Activated CD8-positive, alpha-beta memory T cell treated with anti-CD3 and anti-CD28 coated beads, Interleukin-2, amount 10 ng/mL, durations not matched to agents 7 days and 5 days (primary cell): ENCODE measurements at regions not wholly inside any gene's neighbourhood (a gene's known extent, or its start where the extent isn't known, plus 50 kb on each side); places are given as distances from the start of the nearest gene placed in this dataset.
A peak's percentile ranks its signal among the peaks of the same experiment; 100 is the strongest.
"Not testable (repeated sequence)": the region's sequence is repeated elsewhere in the genome, so short reads cannot be mapped to it uniquely, and the experiment has no call there.

Experiments used
- ATAC-seq: fragments of 150-1000 bp; cut with Tn5 transposase; one replicate; pipeline ENCODE4 v1.10.0; 2021; ENCODE audit warnings: moderate library complexity
- CTCF ChIA-PET: fragments of 350-600 bp; sonication (Branson Sonifier 250); formaldehyde crosslinking; loops from one replicate; lab custom pipeline; 2021; ENCODE audit warnings: antibody characterized with exemption; lab: Charles Lee
- DNase-seq: peaks from one replicate; pipeline ENCODE4 v3.0.0-alpha.2; 2020
- H3K27ac Mint-ChIP-seq: one replicate; pipeline ENCODE4 v1.8.0; 2021; ENCODE audit warnings: mild to moderate bottlenecking, mixed read lengths
- H3K27me3 Mint-ChIP-seq: one replicate; pipeline ENCODE4 v1.8.0; 2021; ENCODE audit warnings: mixed read lengths
- H3K36me3 Mint-ChIP-seq: one replicate; pipeline ENCODE4 v1.8.0; 2021; ENCODE audit warnings: mild to moderate bottlenecking, mixed read lengths
- H3K4me1 Mint-ChIP-seq: one replicate; pipeline ENCODE4 v1.8.0; 2021; ENCODE audit warnings: mixed read lengths
- H3K4me3 Mint-ChIP-seq: one replicate; pipeline ENCODE4 v1.8.0; 2021; ENCODE audit warnings: mild to moderate bottlenecking, moderate library complexity, mixed read lengths
- H3K9me3 Mint-ChIP-seq: one replicate; pipeline ENCODE4 v1.8.0; 2022; ENCODE audit warnings: low read depth, mixed read lengths
- microRNA-seq: library from miRNA; unstranded; fragments of <30 nt; microRNA quantifications from one replicate; pipeline ENCODE4 v1.2.0, GENCODE V29; 2022

DNA sequence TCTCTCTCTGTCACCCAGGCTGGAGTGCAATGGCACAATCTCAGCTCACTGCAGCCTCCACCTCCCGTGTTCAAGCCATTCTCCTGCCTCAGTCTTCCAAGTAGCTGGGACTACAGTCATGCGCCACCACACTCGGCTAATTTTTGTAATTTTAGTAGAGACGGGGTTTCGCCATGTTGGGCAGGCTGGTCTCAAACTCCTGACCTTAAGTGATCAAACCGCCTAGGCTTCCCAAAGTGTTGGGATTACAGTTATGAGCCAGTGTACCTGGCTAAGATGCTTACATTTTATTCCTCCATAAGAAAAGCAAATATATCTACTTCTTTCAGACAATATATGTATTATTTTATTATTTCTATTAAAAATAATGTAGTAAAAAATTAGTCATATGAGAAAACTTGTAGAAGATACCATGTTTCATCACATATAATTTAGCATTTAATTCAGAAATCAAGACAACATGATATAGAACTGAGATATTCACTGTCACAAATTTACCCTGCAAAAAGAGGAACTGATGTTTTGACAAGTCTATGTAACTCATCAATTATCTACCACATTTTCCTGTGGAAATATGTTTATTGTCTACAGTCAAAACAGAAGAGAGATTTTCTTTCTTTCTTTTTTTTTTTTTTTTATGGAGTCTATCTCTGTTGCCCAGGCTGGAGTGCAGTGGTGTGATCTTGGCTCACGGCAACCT, 105.1 kb downstream of the ZNF486 start:
- H3K4me1 Mint-ChIP-seq, H3K4me3 Mint-ChIP-seq, H3K9me3 Mint-ChIP-seq, H3K27ac Mint-ChIP-seq, H3K27me3 Mint-ChIP-seq, DNase-seq, ATAC-seq, H3K36me3 Mint-ChIP-seq, CTCF ChIA-PET: not testable (repeated sequence)

DNA sequence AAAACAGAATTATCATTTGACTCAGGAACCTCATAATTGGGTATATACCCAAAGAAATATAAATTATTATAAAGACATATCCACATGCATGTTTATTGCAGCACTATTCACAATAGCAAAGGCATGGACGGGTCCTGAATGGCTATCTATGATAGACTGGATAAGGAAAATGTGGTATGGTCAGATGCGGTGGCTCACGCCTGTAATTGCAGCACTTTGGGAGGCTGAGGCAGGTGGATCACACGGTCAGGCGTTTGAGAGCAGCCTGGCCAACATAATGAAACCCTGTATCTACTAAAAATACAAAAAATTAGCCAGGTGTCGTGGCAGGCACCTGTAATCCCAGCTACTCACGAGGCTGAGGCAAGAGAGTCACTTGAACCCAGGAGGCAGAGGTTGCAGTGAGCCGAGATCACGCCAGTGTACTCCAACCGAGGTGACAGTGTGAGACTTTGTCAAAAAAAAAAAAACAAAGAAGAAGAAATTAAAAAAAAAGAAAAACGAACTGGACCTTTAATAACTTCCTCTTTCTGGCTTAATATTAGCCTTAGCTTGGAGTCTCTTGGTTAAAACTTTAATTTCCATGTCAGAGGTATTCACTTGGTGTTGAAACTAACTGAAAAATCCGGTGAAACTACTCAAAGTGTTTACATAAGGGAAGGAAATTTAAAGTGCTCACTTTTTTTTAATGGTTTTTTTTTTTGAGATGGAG, 104.4 kb downstream of the ZNF486 start:
- ATAC-seq (no peak), DNase-seq (no peak)
- Mint-ChIP-seq H3K27me3 (no peaks in the 10 kb centered on the region), H3K4me1 (no peaks in the 10 kb centered on the region), H3K27ac (no peak overlapping the region), H3K36me3 (no peaks in the 10 kb centered on the region), H3K4me3 (no peak overlapping the region), H3K9me3 (no peaks in the 10 kb centered on the region)
- CTCF ChIA-PET, result no interaction called here

DNA sequence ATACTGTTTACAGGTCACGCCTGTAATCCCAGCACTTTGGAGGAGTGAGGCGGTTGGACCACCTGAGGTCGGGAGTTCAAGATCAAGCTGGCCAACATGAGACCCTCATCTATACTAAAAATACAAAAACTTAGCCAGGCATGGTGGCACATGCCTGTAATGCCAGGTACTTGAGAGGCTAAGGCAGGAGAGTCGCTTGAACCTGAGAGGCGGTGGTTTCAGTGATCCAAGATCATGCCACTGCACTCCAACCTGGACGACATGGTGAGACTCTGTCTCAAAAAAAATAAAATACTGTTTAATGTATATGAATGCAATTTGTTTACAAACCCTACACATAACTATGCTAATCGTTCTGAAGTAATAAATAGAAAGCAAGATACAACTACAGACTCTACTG, 102.4 kb downstream of the ZNF486 start:
- Mint-ChIP-seq H3K4me3 (no peak overlapping the region), H3K36me3 (no peaks in the 10 kb centered on the region), H3K4me1 (no peaks in the 10 kb centered on the region), H3K27ac (no peak overlapping the region), H3K9me3 (no peaks in the 10 kb centered on the region), H3K27me3 (no peaks in the 10 kb centered on the region)
- CTCF ChIA-PET, result no interaction called here
- DNase-seq (no peak), ATAC-seq (no peak)

DNA sequence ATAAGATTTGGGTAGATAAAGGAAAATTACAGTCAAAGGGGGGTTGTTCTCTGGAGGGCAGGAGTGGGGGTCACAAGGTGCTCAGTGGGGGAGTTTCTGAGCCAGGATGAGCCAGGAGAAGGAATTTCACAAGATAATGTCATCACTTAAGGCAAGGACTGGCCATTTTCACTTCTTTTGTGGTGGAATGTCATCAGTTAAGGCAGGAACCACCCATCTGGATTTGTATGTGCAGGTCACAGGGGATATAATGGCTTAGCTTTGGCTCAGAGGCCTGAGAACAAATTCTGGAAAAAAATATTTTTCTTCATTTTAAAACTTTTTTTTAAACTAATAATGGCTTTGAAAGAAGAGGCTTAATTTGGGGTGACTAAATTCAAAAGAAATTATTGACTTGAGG, 94.5 kb downstream of the ZNF486 start:
- not testable (repeated sequence) for H3K9me3 Mint-ChIP-seq, H3K36me3 Mint-ChIP-seq, H3K4me3 Mint-ChIP-seq, H3K27me3 Mint-ChIP-seq, H3K4me1 Mint-ChIP-seq, H3K27ac Mint-ChIP-seq, ATAC-seq, DNase-seq
- CTCF ChIA-PET, result interaction anchor here (1.1 kb wide), 1 partner anchor 20 kb away, joined by 3 read pairs; no protein-coding TSS in a partner anchor

DNA sequence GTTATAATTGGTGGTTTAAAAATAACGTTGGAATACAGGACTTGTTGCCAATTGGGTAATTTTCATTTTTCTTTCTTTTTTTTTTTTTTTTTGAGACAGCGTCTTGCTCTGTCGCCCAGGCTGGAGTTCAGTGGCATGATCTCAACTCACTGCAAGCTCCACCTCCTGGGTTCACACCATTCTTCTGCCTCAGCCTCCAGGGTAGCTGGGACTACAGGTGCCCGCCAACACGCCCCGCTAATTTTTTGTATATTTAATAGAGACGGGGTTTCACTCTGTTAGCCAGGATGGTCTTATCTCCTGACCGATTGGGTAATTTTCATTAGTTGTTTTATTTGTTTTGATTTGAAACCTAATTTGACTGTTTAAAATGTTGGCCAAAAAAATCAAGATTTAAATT, 93.7 kb downstream of the ZNF486 start:
- H3K9me3 Mint-ChIP-seq, H3K27ac Mint-ChIP-seq, H3K27me3 Mint-ChIP-seq, H3K36me3 Mint-ChIP-seq, ATAC-seq, H3K4me3 Mint-ChIP-seq, DNase-seq, H3K4me1 Mint-ChIP-seq, CTCF ChIA-PET: not testable (repeated sequence)

DNA sequence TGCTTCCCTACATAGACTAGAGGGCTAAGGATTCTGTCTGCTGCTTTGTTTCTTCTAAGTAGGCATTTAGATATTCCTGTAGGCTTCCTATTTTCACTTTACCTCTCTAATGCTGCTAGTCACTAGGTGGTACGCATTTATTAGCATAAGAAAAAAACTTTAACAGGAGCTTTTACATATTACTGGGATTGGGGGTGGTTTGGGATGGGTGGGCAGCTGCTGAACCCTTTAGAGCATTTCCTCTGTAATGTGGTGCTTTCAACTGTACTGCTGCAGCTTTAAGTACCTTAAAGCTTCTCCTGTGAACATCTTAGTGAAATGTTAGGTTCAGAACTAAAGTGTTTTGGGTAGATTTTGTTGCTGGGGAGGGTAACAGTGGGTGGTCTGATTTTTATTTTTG, 92.6 kb downstream of the ZNF486 start:
- Mint-ChIP-seq H3K27me3 (peaks cover 2% of the 10 kb centered on the region), H3K9me3 (peaks cover 12% of the 10 kb centered on the region), H3K4me3 (no peak overlapping the region), H3K27ac (no peak overlapping the region), H3K4me1 (no peaks in the 10 kb centered on the region), H3K36me3 (peaks cover 6% of the 10 kb centered on the region)
- CTCF ChIA-PET, result no interaction called here
- DNase-seq (no peak), ATAC-seq (no peak)

DNA sequence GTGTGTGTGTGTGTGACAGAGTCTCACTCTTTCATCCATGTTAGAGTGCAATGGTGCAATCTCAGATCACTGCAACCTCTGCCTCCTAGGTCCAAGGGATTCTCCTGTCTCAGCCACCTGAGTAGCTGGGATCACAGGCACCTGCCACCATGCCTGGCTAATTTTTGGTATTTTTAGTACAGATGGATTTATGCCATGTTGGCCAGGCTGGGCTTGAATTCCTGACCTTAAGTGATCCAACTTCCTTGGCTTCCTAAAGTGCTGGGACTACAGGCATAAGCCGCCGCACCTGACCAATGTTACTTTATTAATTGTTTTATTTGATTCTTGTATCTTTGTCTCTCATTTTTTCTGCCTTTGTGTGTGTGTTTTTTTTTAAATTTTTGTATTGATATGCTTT, 89.6 kb downstream of the ZNF486 start:
- no peak overlapping the region for H3K27ac Mint-ChIP-seq
- DNase-seq (no peak), ATAC-seq (no peak)
- no peak overlapping the region for H3K4me3 Mint-ChIP-seq
- peaks cover 9% of the 10 kb centered on the region for H3K9me3 Mint-ChIP-seq
- CTCF ChIA-PET, result no interaction called here
- H3K27me3 Mint-ChIP-seq, result peaks cover 2% of the 10 kb centered on the region
- H3K36me3 Mint-ChIP-seq, result peaks cover 6% of the 10 kb centered on the region
- H3K4me1 Mint-ChIP-seq, result peaks cover 12% of the 10 kb centered on the region

- no peak for ATAC-seq
- DNase-seq, result no peak
- CTCF ChIA-PET, result no interaction called here
Observed at GRCh38 chr19:20254121-20254520, 87.1 kb downstream of the ZNF486 start.

DNA sequence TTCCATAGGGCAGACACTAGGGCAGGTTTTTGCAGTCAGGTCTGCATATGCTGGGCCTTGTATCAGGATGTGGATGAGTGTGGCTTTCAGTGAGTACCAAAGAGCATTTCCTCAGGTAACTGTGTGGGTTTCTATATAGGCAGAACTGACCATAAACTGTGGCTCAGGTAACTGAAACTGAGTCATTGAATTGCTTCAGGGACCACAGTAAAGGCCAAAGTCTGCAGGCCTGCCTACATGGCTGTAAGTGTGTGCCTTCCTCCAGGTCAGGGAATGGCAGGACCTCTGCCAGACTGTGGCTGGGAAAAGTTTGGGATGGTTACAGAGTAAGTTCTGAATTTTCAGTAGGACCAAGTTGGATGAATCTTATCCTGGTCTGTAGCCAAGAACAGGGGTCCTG, 85.6 kb downstream of the ZNF486 start:
- Mint-ChIP-seq H3K9me3 (peaks cover 4% of the 10 kb centered on the region), H3K4me1 (peaks cover 12% of the 10 kb centered on the region), H3K27ac (no peak overlapping the region), H3K4me3 (no peak overlapping the region), H3K36me3 (peaks cover 3% of the 10 kb centered on the region), H3K27me3 (no peaks in the 10 kb centered on the region)
- CTCF ChIA-PET, result no interaction called here
- DNase-seq, result no peak
- ATAC-seq, result no peak

More at GRCh38 chr19:20254121-20254520, 87.1 kb downstream of the ZNF486 start:
- Mint-ChIP-seq H3K27me3 (no peaks in the 10 kb centered on the region), H3K9me3 (peaks cover 12% of the 10 kb centered on the region), H3K36me3 (peaks cover 3% of the 10 kb centered on the region), H3K4me3 (no peak overlapping the region), H3K27ac (no peak overlapping the region), H3K4me1 (peaks cover 12% of the 10 kb centered on the region)

GRCh38 chr19:20250627-20251026, 83.6 kb downstream of the ZNF486 start:
- Mint-ChIP-seq H3K9me3 (peaks cover 5% of the 10 kb centered on the region), H3K36me3 (peaks cover 3% of the 10 kb centered on the region), H3K27me3 (no peaks in the 10 kb centered on the region), H3K4me1 (peaks cover 12% of the 10 kb centered on the region), H3K27ac (no peak overlapping the region), H3K4me3 (no peak overlapping the region)
- DNase-seq (no peak), ATAC-seq (no peak)
- CTCF ChIA-PET, result no interaction called here

GRCh38 chr19:20250121-20250520, 83.1 kb downstream of the ZNF486 start:
- ATAC-seq (no peak), DNase-seq (no peak)
- no peak overlapping the region for H3K27ac Mint-ChIP-seq
- peaks cover 7% of the 10 kb centered on the region for H3K9me3 Mint-ChIP-seq
- peaks cover 1% of the 10 kb centered on the region for H3K36me3 Mint-ChIP-seq
- H3K27me3 Mint-ChIP-seq, result no peaks in the 10 kb centered on the region
- peaks cover 12% of the 10 kb centered on the region for H3K4me1 Mint-ChIP-seq
- no peak overlapping the region for H3K4me3 Mint-ChIP-seq
- CTCF ChIA-PET, result no interaction called here

Small RNAs in the stretch of these regions (microRNA-seq; reads per million reads assigned to microRNA genes)
- gene MIR1270, result 14.5 reads per million, percentile 37 among the genes with 10 or more reads in this experiment
